Lung (tissue), 11 donors: ENCODE measurements at regions not wholly inside any gene's neighbourhood (a gene's known extent, or its start where the extent isn't known, plus 50 kb on each side); places are given as distances from the start of the nearest gene placed in this dataset.

ENCODE experiments used
- ATAC-seq: fragments of 200-7000 bp; cut with Tn5 transposase; one replicate; pipeline ENCODE4 v1.9.1; 2020; ENCODE audit warnings: moderate number of reproducible peaks; ENCODE audit not compliant: insufficient read depth, low FRiP score
- DNase-seq, 3 donors: peaks; one replicate each; pipeline ENCODE4 v3.0.0-alpha.2; 2013 to 2017
- H3K27ac ChIP-seq, 2 donors: one replicate each; pipeline ENCODE4 v1.5.1; 2013; ENCODE audit warnings: mild to moderate bottlenecking in 2 of 2, moderate library complexity in 2 of 2, control low read depth in 1 of 2, inconsistent platforms in 1 of 2, low read depth in 1 of 2, low read length in 1 of 2
- H3K27me3 ChIP-seq, 3 donors: one replicate each; pipeline ENCODE4 v1.5.1; 2013; ENCODE audit warnings: low read length in 2 of 3; ENCODE audit not compliant: control insufficient read depth in 3 of 3, insufficient read depth in 3 of 3
- H3K36me3 ChIP-seq, 4 donors: one replicate each; pipeline ENCODE4 v1.5.1; 2013; ENCODE audit warnings: low read length in 4 of 4, mild to moderate bottlenecking in 1 of 4, moderate library complexity in 1 of 4; ENCODE audit not compliant: control insufficient read depth in 4 of 4, insufficient read depth in 4 of 4
- H3K4me1 ChIP-seq, 5 donors: one replicate each; pipeline ENCODE4 v1.5.1; 2013; ENCODE audit warnings: low read length in 5 of 5, mild to moderate bottlenecking in 2 of 5, moderate library complexity in 1 of 5; ENCODE audit not compliant: control insufficient read depth in 5 of 5, insufficient read depth in 5 of 5
- H3K4me3 ChIP-seq: one replicate; pipeline ENCODE4 v1.5.1; 2013; ENCODE audit warnings: mild to moderate bottlenecking, control low read depth, moderate library complexity
- H3K9ac ChIP-seq, 2 donors: one replicate each; pipeline ENCODE4 v1.5.1; 2013; ENCODE audit warnings: low read length in 2 of 2, control low read depth in 1 of 2; ENCODE audit not compliant: insufficient read depth in 1 of 2
- H3K9me3 ChIP-seq, 4 donors: one replicate each; pipeline ENCODE4 v1.5.1; 2013; ENCODE audit warnings: low read length in 3 of 4, mild to moderate bottlenecking in 1 of 4, moderate library complexity in 1 of 4; ENCODE audit not compliant: control insufficient read depth in 4 of 4, insufficient read depth in 3 of 4
- CTCF ChIP-seq: IDR thresholded peaks from 2 replicates; pipeline ENCODE4 v1.5.1; 2012; ENCODE audit warnings: mild to moderate bottlenecking; ENCODE audit errors: control extremely low read depth, extremely low read depth
- WGBS, 2 donors: extraction: QIAGEN DNeasy Blood & Tissue Kit; methylation state at CpG; one replicate each; pipeline ENCODE4 v1.1.7; 2013; 5-methylcytosine and 5-hydroxymethylcytosine counted together
- donor health status: control.
- donor health status: control.
- donor health status: Bipolar disorder and iron deficiency.
- donor health status: healthy.
- donor health status: DM: yes; HTN: yes; CAD: no.

DNA sequence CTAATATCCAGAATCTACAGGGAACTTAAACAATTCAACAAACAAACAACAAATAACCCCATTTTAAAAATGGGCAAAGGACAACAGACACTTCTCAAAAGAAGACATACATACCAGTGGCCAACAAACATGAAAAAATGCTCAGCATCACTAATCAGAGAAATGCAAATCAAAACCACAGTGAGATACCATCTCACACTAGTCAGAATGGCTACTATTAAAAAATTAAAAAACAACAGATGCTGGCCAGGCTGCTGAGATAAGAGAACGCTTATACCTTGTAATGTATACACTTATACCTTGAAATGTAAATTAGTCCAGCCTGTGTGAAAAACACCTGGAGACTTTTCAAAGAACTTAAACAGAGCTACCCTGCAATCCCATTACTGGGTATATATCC is 166.8 kb downstream of the IBTK start:
- H3K27me3 ChIP-seq: no peaks in the 10 kb centered on the region
- no peaks in the 10 kb centered on the region for H3K36me3 ChIP-seq
- no peak for TF ChIP-seq CTCF
- ATAC-seq: no peak
- no peak overlapping the region for H3K27ac ChIP-seq
- no peaks in the 10 kb centered on the region for H3K9me3 ChIP-seq
- H3K4me1 ChIP-seq: no peaks in the 10 kb centered on the region
- H3K9ac ChIP-seq: no peak overlapping the region
- H3K4me3 ChIP-seq: no peak overlapping the region
- DNase-seq: no peak
- WGBS, 2 donors: 73 to 88% methylated on average over 1 of the region's 1 CpG

- Histone ChIP-seq H3K27me3 (no peaks in the 10 kb centered on the region), H3K27ac (no peak overlapping the region), H3K4me1 (no peaks in the 10 kb centered on the region), H3K9me3 (no peaks in the 10 kb centered on the region), H3K4me3 (no peak overlapping the region), H3K36me3 (no peaks in the 10 kb centered on the region), H3K9ac (no peak overlapping the region)
- WGBS, 2 donors: 96 to 99% methylated on average over 3 of the region's 3 CpGs
- TF ChIP-seq CTCF: no peak
- no peak for ATAC-seq
- no peak for DNase-seq
These were observed 169.1 kb downstream of the IBTK start for GRCh38 chr6:82078286-82078908.

GRCh38 chr6:82076916-82077315 is 170.6 kb downstream of the IBTK start:
- 47 to 67% methylated on average over 1 of the region's 1 CpG for WGBS, 2 donors
- TF ChIP-seq CTCF: no peak
- ATAC-seq (no peak), DNase-seq (no peak)
- H3K27ac ChIP-seq: no peak overlapping the region
- no peaks in the 10 kb centered on the region for H3K9me3 ChIP-seq
- H3K9ac ChIP-seq: no peak overlapping the region
- H3K27me3 ChIP-seq: no peaks in the 10 kb centered on the region
- no peaks in the 10 kb centered on the region for H3K36me3 ChIP-seq
- H3K4me3 ChIP-seq: no peak overlapping the region
- peaks cover 0 to 2% (median 0%) of the 10 kb centered on the region in 5 donors for H3K4me1 ChIP-seq

GRCh38 chr6:82074556-82074955 is 173.0 kb downstream of the IBTK start:
- ATAC-seq: no peak
- Histone ChIP-seq H3K4me1 (peaks cover 0 to 3% (median 0%) of the 10 kb centered on the region in 5 donors), H3K9ac (no peak overlapping the region), H3K9me3 (no peaks in the 10 kb centered on the region), H3K27me3 (no peaks in the 10 kb centered on the region), H3K36me3 (no peaks in the 10 kb centered on the region), H3K27ac (no peak overlapping the region), H3K4me3 (no peak overlapping the region)
- peak in 1 of 3 donors; percentile 4 for DNase-seq
- 71 to 78% methylated on average over 2 of the region's 2 CpGs for WGBS, 2 donors
- TF ChIP-seq CTCF: no peak
